GM18868 (cell line): ENCODE measurements at regions not wholly inside any gene's neighbourhood (a gene's known extent, or its start where the extent isn't known, plus 50 kb on each side); places are given as distances from the start of the nearest gene placed in this dataset.
A peak's percentile ranks its signal among the peaks of the same experiment; 100 is the strongest.

Experiments used
- ATAC-seq: cut with Tn5 transposase; IDR thresholded peaks from one replicate; pipeline ENCODE4 v1.9.1; 2021; ENCODE audit warnings: mild to moderate bottlenecking, moderate library complexity; ENCODE audit not compliant: unreplicated experiment

DNA sequence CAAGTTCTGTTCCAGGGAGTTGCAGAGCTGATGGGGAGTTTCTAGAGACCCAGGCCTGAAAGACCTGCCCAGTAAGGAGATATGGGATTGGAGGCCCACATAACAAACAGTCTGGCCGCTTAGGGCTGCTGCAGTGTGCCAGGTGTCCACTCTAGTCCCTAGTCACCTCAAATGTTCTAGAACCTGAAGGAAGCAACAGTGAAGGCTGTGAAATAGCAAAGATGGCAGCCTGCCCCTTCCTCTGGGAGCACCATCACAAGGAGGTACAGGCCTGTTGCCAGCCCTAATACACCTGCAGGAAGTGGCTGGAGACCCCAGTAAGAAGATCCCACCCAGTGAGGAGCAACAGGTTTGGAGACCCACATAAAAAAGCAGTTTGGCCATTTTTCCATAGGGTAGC lies 783.8 kb upstream of the EDIL3 start:
- no peak for ATAC-seq

DNA sequence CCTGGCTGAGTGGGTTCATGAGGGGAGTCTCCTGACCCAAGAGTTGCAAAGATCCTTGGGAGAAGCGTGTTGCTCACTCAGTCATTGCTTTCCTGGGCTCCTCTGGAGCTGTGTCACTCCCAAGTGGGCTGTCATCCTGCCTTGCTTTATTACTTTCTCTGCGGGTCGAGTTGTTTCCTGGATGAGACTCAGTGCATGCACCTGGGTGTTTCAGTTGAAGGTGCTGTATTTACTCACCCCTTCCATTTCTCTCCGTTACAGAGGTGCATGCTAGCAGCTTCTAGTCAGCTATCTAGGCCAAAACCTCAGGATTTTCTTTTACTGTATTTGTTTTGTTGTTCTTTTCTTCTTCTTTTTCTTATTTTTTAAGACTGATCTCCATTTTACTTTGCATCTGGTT lies 785.5 kb upstream of the EDIL3 start:
- no peak for ATAC-seq

DNA sequence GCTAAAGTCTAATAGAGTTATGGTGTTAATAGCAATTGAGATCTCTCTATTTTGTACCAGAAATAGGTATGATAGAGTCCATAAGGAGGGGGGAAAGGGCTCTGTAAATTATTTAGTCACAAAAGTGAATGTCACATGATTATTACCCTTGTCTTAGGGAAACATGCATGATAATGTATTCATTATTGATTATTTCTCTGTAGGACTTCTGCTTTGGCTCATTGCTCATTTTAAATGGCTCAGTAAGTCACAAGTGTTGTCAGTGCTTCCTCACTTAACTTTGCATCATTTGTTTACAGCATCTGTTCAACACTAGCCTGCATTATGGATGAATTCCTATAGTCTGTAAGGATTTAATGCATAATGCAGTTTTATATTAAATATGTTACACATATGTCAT lies 788.8 kb upstream of the EDIL3 start:
- ATAC-seq, result no peak

GRCh38 chr5:85182344-85182743 lies 797.7 kb upstream of the EDIL3 start:
- no peak for ATAC-seq

GRCh38 chr5:85204289-85204688 lies 819.6 kb upstream of the EDIL3 start:
- no peak for ATAC-seq

DNA sequence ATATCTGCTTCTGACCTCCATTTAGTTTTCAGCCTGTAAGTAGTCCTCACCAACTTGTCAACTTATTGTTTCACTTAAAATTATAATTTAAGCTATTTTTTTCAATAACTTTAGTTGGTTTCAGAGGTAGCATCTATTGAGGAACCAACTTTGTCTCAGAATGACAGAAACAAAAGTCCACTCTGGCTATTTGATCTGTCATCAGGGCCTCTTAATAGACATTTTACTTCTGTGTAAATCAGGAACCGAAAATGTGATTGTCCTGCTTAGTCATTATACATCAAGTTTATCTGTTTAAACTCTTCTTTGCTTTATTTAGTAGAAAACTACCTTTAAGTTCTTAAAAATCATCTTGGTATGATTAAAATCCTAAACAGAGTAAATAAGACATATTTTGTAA lies 820.8 kb upstream of the EDIL3 start:
- ATAC-seq, result peak; percentile 93

DNA sequence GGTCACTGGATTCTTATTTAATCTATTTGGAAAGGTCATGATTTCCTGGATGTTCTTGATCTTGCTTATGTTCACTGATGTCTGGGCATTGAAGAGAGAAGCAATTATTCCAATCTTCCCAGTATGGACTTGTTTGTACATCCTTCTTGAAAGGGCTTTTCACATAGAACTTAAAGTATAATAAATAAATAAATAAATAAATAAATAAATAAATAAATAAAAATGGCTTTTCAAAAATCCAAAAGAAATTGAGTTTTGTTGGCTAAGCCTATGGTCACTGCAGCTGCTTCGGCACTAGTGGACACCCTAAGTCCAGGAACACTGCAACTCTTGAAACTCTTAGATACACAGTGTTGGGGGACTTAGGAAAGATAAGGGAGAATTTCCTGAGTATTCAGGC lies 840.7 kb upstream of the EDIL3 start:
- no peak for ATAC-seq

DNA sequence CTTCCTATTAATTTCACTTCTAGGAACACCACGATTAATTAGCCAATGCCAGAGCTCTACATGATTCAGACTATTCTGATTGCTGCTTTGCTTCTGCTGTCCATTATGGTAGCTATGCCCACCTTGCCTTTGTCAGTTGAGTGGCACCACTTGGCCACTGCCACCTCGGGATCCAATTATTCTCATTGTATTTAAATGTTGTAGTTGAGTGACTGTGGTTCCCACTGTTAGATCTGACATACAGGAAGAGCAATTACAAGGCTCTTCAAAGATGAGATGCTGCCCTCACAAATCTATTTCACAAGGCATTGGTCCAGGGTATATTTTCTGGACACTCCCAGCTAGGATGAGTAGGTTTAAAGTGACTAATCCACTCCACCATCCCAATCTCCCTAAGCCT lies 864.5 kb upstream of the EDIL3 start:
- ATAC-seq, result no peak

- ATAC-seq, result no peak
These were observed 878.4 kb upstream of the EDIL3 start for GRCh38 chr5:85263125-85263524.

- ATAC-seq, result no peak
These were observed 882.0 kb upstream of the EDIL3 start for GRCh38 chr5:85266692-85267091.

DNA sequence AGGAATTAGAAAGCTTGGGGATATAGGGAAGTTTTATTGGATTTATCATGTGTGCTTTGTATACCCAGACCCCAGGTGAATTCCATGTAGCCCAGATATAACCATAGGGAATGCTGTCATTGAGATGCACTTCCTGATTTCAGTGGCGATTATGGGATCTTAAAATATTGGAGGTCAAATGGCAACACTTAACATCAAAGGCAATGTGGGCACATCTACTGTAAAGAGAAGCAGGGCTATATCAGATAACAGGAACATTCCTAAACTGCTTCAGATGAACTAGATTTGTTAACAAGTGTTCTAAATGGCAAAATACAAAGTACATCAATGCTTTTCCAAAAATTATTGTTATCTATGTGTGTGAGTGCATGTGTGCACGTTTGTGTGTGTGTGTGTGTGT lies 883.5 kb upstream of the EDIL3 start:
- no peak for ATAC-seq

GRCh38 chr5:85278193-85278592 lies 893.5 kb upstream of the EDIL3 start:
- ATAC-seq, result peak; percentile 98

DNA sequence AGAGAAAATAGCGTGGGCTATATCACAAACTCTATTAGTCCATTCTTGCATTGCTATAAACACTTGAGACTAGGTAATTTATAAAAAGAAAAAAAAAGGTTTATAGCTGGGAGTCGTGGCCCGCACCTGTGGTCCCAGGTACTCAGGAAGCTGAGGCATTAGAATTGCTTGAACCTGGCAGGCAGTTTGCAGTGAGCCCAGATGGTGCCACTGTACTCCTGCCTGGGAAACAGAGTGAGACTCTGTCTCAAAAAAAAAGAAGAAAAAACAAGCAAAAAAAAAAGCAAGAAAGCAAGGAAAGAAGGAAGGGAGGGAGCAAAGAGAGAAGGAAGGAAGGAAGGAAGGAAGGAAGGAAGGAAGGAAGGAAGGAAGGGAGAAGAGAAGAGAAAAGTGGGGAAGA lies 904.2 kb upstream of the EDIL3 start:
- no peak for ATAC-seq

- no peak for ATAC-seq
These were observed 908.6 kb upstream of the EDIL3 start for GRCh38 chr5:85293145-85293785.

DNA sequence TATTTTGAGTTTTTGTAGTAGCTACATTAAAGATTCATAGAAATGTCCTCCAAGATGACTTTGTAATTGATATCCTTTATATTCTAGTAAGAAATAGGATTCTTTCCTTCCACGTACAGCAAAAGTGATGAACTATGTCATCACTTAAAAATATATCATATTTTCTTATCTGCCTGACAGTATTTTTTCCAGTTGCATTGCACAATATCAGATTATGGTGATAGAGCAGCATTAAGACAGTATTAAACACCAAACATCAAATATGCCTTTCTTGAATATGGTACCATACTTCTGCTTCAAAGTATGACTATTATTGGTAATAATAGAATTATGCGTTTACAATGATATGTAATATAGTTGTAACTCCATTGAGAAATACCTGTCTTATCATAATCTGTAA lies 919.8 kb upstream of the EDIL3 start:
- ATAC-seq, result no peak

GRCh38 chr5:85305766-85306165 lies 921.1 kb upstream of the EDIL3 start:
- ATAC-seq, result no peak

DNA sequence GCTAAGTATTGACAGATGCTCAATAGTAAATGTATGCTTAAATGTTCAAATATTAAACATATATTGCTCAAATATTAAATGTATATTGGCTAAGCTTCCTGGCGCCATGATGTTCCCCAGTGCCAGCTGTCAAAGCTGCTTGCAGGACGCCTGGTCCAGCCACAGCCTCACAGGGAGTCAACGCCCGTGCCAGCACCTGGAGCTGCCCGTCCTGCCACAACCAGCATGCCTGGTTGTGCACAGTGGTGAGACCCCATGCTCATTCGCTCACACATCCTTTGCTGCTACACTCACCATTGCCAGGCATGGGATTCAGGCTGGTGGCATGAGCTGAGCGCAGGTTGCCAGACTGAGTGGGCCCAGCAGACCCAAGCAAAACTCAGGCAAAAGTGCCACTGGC lies 926.9 kb upstream of the EDIL3 start:
- ATAC-seq, result no peak

- ATAC-seq, result no peak
These were observed 935.8 kb upstream of the EDIL3 start for GRCh38 chr5:85320495-85320894.

GRCh38 chr5:85333276-85333675 lies 948.6 kb upstream of the EDIL3 start:
- ATAC-seq, result no peak

GRCh38 chr5:85337435-85337834 lies 952.8 kb upstream of the EDIL3 start:
- no peak for ATAC-seq

DNA sequence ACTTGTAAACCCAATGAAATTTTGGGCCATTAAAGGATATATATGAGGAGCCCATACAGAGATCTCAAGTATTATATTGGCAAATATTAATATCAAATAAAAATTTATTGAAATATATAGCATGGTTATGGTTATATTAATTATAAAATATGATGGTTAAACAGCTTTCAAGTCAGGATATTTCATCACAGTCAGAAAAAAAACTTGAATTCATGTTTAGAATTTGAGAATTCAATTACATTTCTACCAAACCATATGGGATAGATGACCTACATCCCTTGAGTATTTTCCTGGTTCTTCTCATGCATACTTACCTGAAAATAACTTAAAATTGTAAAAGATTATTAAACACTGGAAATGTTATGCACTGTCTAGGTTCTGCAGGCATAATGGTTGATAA lies 956.1 kb upstream of the EDIL3 start:
- no peak for ATAC-seq

DNA sequence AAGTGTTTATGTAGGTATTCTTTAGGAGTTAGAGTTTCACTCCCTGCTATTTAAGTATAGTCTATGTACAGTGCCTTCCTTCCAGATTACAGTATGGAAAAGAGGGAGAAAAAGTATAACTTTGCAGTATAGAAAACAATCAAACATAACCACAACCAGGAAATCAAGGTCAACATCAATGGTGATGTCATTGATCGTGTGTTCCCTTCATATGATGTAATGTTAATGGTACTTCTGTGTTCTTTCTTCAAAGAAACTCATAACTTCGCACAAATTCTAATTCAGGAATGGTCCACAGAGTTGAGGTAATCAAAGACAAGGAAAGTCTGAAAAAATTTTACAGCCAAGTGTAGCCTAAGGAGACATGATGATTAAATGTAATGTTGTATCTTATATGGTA lies 961.1 kb upstream of the EDIL3 start:
- ATAC-seq, result no peak

DNA sequence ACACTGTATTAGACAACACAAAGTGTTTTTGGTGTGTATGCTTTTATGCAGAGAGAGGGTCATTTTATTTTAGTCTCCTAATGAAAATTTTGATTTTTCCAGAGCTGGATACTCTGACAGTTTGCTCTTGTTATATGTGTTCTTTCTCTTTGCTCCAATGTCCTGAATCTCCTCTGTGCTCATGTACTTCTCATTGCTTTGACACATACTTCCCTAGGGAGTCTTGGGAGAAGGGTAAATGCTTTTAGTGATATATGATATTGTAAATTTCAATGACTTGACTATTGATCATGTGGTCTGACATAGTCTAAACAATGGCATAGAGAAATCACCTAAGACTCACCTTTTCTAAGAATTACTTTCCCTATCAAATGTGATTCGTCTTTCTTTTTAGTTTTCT lies 972.6 kb upstream of the EDIL3 start:
- ATAC-seq, result no peak

DNA sequence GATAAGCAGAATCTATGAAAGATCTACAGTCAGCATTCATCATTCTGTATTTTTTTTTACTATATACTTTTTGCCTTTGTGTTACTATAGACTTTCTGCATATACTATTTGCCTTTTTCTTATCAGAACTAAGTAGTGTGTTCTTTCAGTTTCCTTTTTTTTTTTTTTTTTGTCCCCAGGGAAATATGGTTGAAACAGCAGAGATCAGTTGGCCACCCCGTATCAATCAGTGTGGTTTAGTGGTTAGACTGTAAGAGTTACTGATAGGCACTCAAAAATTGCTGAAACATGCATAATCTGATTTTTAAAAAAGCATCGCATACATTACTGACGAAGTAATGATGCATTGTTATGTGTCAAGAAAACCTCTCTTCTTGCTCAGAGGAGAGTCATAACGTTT lies 990.8 kb upstream of the EDIL3 start:
- ATAC-seq, result no peak
